ENCODE measurements at regions not wholly inside any gene's neighbourhood (a gene's known extent, or its start where the extent isn't known, plus 50 kb on each side); places are given as distances from the start of the nearest gene placed in this dataset.
A peak's percentile ranks its signal among the peaks of the same experiment; 100 is the strongest.
"Not testable (repeated sequence)": the region's sequence is repeated elsewhere in the genome, so short reads cannot be mapped to it uniquely, and the experiment has no call there.

DNA sequence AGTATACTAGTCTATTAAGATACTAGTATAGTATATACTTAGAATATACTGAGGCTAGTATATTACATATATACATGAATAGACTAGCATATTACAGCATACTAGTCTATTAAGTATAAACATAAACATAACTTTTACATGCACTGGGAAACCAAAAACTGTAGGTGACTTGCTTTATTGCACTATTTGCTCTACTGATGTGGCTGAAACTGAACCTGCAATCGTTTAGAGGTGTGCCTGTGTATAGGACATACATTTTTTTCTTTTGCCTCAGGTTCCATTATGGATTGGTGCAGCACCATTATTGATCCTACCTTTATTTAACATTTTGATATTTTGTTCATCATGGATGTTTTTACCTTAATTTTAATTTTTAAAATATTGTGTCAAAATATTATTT lies 143.2 kb upstream of the RGS6 start:
- in situ Hi-C loops (cut with HindIII; ENCODE audit: low pct_unique_long_range_greater_than_20kb, low sequenced_read_pairs) = no loop called here

DNA sequence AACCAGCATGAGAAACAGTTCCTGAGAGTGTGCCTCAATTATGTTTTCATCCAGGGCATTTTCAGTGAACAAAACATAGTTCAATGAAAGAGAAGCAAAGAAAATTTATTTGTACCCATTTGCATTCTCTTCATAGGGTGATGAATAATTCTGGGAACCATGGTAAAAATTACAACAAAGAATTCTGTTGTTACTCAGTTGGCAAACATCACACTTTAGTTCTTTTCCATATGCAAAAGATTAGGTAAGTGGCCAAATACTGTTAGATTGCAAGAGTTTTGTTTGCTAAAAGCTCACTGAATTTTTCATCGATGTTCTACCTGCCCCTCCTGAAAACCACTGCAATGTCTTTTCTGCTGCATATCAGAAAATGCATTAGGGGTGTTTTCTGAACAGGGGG lies 132.4 kb upstream of the RGS6 start:
- in situ Hi-C loops (cut with HindIII; ENCODE audit: low pct_unique_long_range_greater_than_20kb, low sequenced_read_pairs) = no loop called here

More for the DNA sequence above, 143.2 kb upstream of the RGS6 start:
- DNase-seq (ENCODE audit: low read depth) = no peak

DNA sequence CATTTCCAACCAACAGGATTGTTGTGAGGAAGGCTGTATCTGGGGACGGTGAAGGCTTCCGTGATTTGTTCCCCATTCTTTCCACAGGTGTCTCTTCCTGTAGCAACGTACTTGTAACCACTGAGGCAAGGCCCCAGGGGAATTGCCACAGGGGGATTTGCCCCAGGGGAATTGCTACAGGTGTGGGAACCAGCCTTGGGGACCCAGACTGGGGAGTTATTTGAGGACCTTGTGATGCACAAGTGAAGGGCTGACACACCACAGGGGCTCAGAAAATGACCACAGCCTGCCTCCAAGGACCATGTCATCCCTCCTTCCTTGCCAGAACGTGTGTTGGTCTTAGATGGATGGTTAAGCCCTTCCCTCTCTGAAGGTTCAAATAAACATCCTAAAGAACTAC lies 131.4 kb upstream of the RGS6 start:
- in situ Hi-C loops (cut with HindIII; ENCODE audit: low pct_unique_long_range_greater_than_20kb, low sequenced_read_pairs) = no loop called here
- no peak for DNase-seq (ENCODE audit: low read depth)

More for the DNA sequence above, 132.4 kb upstream of the RGS6 start:
- no peak for DNase-seq (ENCODE audit: low read depth)

DNA sequence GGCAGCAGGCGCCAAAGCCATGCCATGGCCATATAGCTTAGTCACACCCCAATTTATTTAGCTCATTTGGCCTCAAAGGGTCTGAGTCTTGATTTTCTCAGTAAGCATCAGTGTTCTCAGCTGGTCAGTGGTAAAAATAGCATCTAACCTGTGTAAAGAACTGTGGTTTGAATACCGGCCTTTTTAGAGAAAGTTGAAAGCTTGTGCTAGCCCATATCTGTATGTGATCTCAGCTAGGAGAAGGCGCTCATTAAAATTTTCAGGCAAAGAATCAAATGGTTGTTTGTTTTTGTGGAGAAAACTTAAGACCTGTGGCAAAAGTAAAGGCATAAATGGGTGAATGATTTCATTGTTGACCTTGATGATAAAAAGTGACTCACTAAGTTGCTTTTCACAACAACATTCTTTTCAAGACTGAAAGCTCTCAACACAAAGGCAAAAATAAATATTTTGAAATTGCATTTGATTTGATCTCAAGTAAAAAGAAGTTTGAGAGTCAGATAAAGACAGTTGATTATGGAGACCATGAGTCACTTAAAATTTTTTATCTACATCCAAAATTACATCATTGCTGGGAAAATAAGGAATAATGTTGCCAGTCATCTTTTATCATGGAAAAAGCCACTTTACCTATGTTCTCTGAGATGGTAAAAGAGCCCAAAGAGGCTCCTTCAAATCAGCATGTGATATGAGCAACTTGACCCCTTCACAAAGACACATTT lies 128.5 kb upstream of the RGS6 start:
- DNase-seq (ENCODE audit: low read depth) = peak; percentile 59
- in situ Hi-C loops (cut with HindIII; ENCODE audit: low pct_unique_long_range_greater_than_20kb, low sequenced_read_pairs) = no loop called here

DNA sequence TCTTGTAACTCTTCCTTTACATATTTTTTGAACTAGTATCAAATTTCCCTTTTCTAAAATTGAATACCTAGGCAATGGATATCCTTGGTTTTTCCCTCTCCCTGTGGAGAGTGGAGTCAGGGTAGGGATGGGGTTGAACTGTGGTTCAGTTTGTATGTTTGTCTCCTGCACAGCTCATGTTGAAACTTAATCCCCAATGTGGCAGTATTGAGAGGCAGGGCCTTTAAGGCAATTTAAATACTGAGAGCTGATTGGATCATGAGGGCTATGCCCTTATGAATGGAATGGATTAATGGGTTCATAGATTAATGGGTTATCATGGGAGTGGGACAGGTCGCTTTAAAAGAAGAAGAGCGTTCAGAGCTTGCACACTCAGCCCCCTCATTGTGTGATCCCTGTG lies 127.2 kb upstream of the RGS6 start:
- DNase-seq (ENCODE audit: low read depth) = peak; percentile 6
- in situ Hi-C loops (cut with HindIII; ENCODE audit: low pct_unique_long_range_greater_than_20kb, low sequenced_read_pairs) = no loop called here

DNA sequence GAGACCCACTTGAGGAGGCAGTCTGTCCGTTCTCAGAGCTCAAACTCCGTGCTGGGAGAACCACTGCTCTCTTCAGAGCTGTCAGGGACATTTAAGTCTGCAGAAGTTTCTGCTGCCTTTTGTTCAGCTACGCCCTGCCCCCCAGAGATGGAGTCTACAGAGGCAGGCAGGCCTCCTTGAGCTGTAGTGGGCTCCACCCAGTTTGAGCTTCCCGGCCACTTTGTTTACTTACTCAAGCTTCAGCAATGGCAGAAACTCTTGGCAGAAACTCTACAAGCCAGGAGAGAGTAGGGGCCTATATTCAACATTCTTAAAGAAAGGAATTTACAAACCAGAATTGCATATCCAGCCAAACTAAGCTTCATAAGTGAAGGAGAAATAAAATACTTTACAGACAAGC lies 125.2 kb upstream of the RGS6 start:
- in situ Hi-C loops (cut with HindIII; ENCODE audit: low pct_unique_long_range_greater_than_20kb, low sequenced_read_pairs); DNase-seq (ENCODE audit: low read depth): not testable (repeated sequence)

DNA sequence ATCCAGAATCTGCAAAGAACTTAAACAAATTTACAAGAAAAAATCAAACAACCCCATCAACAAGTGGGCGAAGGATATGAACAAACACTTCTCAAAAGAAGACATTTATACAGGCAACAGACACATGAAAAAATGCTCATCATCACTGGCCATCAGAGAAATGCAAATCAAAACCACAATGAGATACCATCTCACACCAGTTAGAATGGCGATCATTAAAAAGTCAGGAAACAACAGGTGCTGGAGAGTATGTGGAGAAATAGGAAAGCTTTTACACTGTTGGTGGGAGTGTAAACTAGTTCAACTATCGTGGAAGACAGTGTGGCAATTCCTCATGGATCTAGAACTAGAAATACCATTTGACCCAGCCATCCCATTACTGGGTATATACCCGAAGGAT lies 121.4 kb upstream of the RGS6 start:
- in situ Hi-C loops (cut with HindIII; ENCODE audit: low pct_unique_long_range_greater_than_20kb, low sequenced_read_pairs) = not testable (repeated sequence)

DNA sequence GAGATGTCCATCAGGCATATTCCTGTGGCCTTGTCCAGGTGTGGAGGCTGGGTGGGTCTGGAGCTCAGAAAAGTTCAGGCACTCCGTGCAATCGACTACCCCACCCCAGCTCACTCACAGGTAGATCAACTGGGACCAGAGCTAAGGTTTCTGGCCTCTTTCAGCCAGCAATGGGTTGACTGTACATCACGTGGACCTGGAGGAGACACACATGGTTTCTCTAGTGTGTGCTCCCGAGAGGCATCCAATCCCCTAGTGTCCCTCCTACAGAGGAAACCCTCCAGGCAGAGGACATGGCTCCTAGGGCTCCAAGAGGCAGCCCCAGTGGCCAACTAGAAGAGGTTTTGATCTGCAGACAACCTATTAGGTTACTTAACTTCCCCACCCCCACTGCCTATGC lies 119.5 kb upstream of the RGS6 start:
- DNase-seq (ENCODE audit: low read depth) = no peak
- in situ Hi-C loops (cut with HindIII; ENCODE audit: low pct_unique_long_range_greater_than_20kb, low sequenced_read_pairs) = no loop called here

More for the DNA sequence above, 121.4 kb upstream of the RGS6 start:
- not testable (repeated sequence) for DNase-seq (ENCODE audit: low read depth)

DNA sequence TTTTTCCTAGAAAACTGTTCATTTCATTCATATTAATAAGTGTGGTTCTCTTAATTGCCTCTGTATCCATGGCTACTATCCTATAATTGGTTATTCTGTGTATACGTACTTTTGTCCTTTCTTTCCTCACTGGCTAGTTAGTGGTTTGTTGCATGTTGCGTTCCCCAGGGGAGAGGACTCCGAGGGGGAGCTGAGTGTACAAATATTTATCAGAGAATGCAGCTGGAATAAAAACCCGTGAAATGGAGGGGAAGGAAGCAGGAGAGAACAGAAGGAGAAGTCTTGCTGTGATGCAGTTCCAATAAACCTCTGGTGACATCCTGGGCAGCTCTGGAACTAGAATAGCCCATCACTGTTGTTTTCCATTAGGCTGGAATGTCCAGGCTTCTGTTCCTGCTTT lies 117.1 kb upstream of the RGS6 start:
- no peak for DNase-seq (ENCODE audit: low read depth)
- in situ Hi-C loops (cut with HindIII; ENCODE audit: low pct_unique_long_range_greater_than_20kb, low sequenced_read_pairs) = no loop called here

DNA sequence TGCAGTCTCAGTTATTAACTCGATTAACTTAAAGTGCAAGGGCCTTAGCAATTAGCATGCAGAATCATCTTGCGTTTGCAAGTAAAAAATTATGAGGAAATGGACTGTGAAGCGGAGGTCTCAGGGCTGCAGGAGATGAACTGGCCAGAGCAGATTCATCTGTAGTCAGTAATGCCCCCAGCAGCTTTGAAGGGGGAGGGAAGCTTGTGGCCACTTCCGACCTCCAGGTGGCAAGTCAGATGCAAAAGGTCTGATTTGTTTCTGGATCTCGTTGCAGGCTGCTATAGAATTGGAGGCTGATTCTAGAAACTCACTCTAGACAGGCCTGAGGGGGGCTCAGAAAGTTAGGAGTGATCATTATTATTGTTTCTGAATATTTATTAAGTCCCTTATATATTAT lies 107.4 kb upstream of the RGS6 start:
- in situ Hi-C loops (cut with HindIII; ENCODE audit: low pct_unique_long_range_greater_than_20kb, low sequenced_read_pairs) = no loop called here

DNA sequence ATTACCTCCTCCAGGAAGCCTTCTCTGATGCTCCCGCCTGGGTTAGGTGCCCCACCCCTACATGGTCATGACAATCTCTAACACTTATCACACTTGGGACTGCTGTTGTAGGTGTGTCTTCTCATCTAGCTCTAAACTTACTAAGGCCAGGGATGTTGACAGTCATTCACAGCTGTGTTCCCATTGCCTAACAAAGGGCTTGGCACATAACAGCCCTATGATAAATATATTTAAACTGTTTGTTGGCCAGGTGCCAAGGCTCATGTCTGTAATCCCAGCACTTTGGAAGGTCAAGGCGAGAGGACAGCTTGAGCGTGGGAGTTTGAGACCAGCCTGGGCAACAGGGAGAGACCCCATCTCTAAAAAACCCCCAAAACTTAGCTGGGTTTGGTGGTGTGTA lies 98.8 kb upstream of the RGS6 start:
- in situ Hi-C loops (cut with HindIII; ENCODE audit: low pct_unique_long_range_greater_than_20kb, low sequenced_read_pairs) = no loop called here
- no peak for DNase-seq (ENCODE audit: low read depth)

More for the DNA sequence above, 107.4 kb upstream of the RGS6 start:
- DNase-seq (ENCODE audit: low read depth) = no peak

DNA sequence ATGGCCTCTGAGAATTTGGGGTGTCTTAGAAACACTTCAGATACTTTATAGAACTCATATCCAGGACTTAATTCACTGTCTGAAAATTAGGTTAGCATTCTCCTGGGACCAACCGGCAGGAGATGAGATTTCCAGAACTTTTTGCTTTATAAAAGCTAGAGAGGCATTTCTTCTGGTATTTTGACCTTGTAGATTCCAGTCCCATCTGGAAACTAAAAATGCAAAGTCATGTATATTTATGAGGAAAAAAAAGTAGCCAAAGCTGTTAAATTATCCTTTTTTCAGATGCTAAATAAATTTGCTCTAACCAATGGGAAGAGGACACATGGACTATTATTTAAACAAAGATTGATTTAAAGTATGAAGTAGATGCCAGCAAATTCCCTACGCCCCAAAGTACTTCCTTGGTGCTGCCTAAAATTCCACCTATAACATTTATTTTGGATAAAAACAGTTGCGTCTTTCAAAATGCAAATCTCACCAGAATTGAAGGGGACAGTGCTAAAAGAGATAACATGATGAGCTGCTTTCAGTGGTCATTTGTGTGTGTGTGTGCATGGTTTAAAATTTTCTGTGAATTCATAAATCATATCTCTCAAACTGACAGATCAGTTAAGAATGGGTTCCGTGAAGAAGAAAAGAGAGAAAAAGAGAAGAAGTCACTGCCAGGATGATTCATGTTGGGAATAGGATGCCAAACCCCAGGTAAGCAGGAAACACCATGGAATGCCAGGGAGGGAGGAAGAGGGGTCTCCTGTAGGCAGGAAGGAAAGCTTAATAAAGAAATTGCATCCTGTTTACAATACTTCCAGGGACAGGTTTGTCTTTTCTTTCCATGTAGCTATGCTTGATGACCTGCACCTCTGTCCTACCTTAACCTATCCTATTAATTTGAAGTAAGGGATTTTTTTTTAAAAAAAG lies 97.7 kb upstream of the RGS6 start:
- in situ Hi-C loops (cut with HindIII; ENCODE audit: low pct_unique_long_range_greater_than_20kb, low sequenced_read_pairs) = no loop called here
- no peak for DNase-seq (ENCODE audit: low read depth)

DNA sequence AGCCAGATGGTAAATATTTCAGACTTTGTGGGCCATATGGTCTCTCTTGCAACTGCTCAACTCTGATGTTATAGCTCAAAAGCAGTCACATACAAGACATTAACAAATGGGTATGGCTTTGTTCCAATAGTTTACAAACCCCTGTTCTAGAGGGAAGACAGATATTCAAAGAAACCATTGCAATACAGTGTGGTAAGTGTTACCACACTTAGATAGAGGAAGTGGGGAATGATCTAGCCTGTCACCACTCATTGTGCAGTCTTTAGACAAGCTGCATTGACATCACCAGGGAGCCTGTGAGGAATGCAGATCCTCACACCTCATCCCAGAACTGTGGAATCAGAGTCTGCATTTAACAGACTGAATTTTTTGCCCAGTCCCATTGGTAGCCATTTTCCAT lies 80.0 kb upstream of the RGS6 start:
- no peak for DNase-seq (ENCODE audit: low read depth)
- in situ Hi-C loops (cut with HindIII; ENCODE audit: low pct_unique_long_range_greater_than_20kb, low sequenced_read_pairs) = no loop called here

DNA sequence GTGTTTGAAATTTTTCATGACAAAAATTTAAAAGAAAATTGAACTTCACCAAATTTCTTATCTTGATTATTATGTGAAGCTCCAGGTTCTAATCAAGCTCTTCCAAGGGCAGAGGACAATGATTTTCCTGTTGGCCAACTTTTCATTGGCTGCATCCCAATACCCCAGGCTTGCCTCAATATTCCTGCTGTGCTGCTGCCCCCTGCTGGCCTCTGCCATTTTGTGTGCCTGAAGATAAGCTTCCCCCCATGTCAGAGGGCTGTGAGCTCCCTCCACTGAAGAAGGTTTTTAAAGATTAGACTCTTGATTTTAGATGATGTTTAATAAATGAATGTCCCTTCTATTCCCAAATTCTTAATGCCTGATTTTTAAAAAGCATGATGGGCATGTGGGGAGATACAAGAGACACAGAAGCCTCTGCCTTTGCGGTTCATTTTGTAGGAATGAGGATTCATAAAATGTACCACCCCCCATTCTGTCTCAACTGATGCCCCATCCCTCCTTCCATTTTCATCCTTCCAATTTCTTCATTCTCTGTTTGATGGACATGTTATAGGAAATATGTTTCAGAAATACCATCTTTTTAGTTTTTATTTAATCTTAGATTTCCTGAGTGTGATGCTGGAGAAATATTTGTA lies 76.7 kb upstream of the RGS6 start:
- in situ Hi-C loops (cut with HindIII; ENCODE audit: low pct_unique_long_range_greater_than_20kb, low sequenced_read_pairs) = no loop called here
- peak; percentile 8 for DNase-seq (ENCODE audit: low read depth)

DNA sequence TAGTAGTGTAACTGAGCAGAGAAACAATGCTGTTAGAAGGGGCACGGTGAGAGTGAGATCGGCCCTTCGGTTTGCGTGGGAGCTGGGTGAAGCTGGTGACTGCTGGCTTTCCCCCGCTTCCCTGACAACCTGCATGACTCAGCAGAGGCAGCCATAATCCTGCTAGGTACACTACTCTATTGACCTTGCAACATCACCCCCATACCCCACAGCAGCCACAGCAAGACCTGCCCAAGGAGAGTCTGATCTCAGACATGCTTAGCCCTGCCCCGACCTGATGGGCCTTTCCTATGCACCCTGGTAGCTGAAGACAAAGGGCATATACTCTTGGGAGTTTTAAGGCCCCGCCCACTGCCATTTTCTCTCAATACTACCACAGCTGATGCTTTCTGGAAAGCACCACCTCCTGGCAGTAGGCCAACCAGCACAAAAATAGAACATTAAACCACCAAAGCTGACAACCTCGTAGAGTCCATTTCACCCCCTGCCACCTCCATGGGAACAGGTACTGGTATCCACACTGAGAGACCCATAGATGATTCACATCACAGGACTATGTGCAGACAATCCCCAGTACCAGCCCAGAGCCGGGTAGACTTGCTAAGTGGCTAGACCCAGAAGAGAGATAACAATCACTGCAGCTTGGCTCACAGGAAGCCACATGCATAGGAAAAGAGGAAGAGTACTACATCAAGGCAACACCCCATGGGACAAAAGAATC lies 75.9 kb upstream of the RGS6 start:
- in situ Hi-C loops (cut with HindIII; ENCODE audit: low pct_unique_long_range_greater_than_20kb, low sequenced_read_pairs) = no loop called here
- DNase-seq (ENCODE audit: low read depth) = no peak

DNA sequence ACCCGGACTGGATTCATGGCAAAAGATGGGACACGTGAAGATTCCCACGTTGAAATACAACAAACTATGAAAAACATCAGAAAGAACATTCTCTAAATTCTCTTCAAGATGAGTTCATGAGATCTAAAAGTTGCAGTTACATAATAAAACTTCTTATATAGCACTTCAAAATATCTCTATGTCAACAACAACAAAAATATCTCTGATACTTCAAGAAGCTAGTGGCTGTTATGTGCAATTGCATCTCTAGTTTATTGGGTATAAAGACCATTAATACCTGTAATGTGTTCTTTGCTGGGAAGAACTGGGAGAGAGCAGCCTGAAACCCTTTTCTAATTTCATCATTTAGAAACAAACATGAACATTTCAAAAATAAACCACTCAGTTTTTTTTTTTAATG lies 69.2 kb upstream of the RGS6 start:
- in situ Hi-C loops (cut with HindIII; ENCODE audit: low pct_unique_long_range_greater_than_20kb, low sequenced_read_pairs) = no loop called here
- DNase-seq (ENCODE audit: low read depth) = no peak

DNA sequence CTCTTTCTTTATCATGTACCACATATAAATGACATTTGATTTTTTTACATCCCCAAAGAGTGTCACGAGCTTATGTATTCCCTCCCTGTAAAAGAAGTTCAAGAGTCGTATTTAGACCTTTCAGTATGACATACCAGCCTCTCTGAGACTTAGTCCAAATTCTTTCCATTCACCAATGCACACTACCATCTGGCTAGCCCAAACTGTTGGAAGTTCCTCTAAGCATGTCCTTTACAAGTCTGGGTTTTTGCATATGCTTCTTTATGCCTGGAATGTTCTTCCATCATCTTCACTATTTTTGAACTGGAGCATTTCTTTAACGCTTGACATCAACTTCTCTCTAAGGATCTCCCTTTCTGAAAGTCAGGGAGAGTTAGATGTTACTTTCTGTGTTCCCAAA lies 68.5 kb upstream of the RGS6 start:
- in situ Hi-C loops (cut with HindIII; ENCODE audit: low pct_unique_long_range_greater_than_20kb, low sequenced_read_pairs) = no loop called here

More for the DNA sequence above, 68.5 kb upstream of the RGS6 start:
- no peak for DNase-seq (ENCODE audit: low read depth)
